ENCODE measurements at regions not wholly inside any gene's neighbourhood (a gene's known extent, or its start where the extent isn't known, plus 50 kb on each side); places are given as distances from the start of the nearest gene placed in this dataset.

GRCh38 chr5:115022303-115022702 lies 147.4 kb downstream of the TRIM36 start:
- H3K4me1 Mint-ChIP-seq (ENCODE audit: unreplicated experiment), result no peaks in the 10 kb centered on the region
- no peaks in the 10 kb centered on the region for H3K36me3 Mint-ChIP-seq
- no peak overlapping the region for H3K4me3 Mint-ChIP-seq
- H3K27me3 Mint-ChIP-seq, result peaks cover 11% of the 10 kb centered on the region
- TF ChIP-seq, protein P1, sequence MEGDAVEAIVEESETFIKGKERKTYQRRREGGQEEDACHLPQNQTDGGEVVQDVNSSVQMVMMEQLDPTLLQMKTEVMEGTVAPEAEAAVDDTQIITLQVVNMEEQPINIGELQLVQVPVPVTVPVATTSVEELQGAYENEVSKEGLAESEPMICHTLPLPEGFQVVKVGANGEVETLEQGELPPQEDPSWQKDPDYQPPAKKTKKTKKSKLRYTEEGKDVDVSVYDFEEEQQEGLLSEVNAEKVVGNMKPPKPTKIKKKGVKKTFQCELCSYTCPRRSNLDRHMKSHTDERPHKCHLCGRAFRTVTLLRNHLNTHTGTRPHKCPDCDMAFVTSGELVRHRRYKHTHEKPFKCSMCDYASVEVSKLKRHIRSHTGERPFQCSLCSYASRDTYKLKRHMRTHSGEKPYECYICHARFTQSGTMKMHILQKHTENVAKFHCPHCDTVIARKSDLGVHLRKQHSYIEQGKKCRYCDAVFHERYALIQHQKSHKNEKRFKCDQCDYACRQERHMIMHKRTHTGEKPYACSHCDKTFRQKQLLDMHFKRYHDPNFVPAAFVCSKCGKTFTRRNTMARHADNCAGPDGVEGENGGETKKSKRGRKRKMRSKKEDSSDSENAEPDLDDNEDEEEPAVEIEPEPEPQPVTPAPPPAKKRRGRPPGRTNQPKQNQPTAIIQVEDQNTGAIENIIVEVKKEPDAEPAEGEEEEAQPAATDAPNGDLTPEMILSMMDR (conservative IDR thresholded peaks at IDR 0.05), result no peak
- H3K27ac Mint-ChIP-seq, result no peak overlapping the region
- no peaks in the 10 kb centered on the region for H3K9me3 Mint-ChIP-seq
- DNase-seq (ENCODE audit: extremely low spot score, unreplicated experiment), result no peak

DNA sequence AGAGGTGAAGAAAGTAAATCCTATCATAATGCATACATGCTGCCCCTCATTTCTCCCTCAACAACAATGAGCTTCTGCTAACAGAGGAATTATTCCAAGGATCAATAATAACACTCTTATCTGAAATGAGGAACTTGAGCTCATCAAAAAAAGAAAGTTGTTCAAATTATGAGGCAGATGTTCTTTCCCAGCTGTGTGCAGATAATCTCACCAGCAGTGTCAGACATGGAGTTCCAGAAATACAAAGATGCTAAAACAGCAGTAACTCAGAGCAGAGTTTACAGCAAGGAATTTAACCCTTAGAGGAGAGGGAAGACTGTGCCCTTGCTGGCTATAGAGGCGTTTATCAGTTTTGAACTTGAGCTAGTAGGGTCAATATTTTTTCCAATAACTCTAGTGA lies 153.1 kb downstream of the TRIM36 start:
- Mint-ChIP-seq H3K4me1 (ENCODE audit: unreplicated experiment) (no peaks in the 10 kb centered on the region), H3K27me3 (peaks cover under 1% of the 10 kb centered on the region), H3K36me3 (no peaks in the 10 kb centered on the region), H3K9me3 (no peaks in the 10 kb centered on the region), H3K4me3 (no peak overlapping the region), H3K27ac (no peak overlapping the region)
- DNase-seq (ENCODE audit: extremely low spot score, unreplicated experiment), result no peak
- TF ChIP-seq, protein P1 (conservative IDR thresholded peaks at IDR 0.05), result no peak

GRCh38 chr5:114999176-114999575 lies 170.5 kb downstream of the TRIM36 start:
- Mint-ChIP-seq H3K27me3 (peaks cover 4% of the 10 kb centered on the region), H3K27ac (no peak overlapping the region), H3K4me3 (no peak overlapping the region), H3K36me3 (no peaks in the 10 kb centered on the region), H3K9me3 (peaks cover 4% of the 10 kb centered on the region), H3K4me1 (ENCODE audit: unreplicated experiment) (no peaks in the 10 kb centered on the region)
- TF ChIP-seq, protein P1 (conservative IDR thresholded peaks at IDR 0.05), result no peak
- no peak for DNase-seq (ENCODE audit: extremely low spot score, unreplicated experiment)

GRCh38 chr5:114989512-114989911 lies 180.2 kb downstream of the TRIM36 start:
- Mint-ChIP-seq H3K4me1 (ENCODE audit: unreplicated experiment) (no peaks in the 10 kb centered on the region), H3K27me3 (no peaks in the 10 kb centered on the region), H3K27ac (no peak overlapping the region), H3K4me3 (no peak overlapping the region), H3K36me3 (no peaks in the 10 kb centered on the region), H3K9me3 (no peaks in the 10 kb centered on the region)
- TF ChIP-seq, protein P1 (conservative IDR thresholded peaks at IDR 0.05), result no peak
- DNase-seq (ENCODE audit: extremely low spot score, unreplicated experiment), result no peak

- Mint-ChIP-seq H3K27me3 (no peaks in the 10 kb centered on the region), H3K27ac (no peak overlapping the region), H3K4me3 (no peak overlapping the region), H3K36me3 (no peaks in the 10 kb centered on the region), H3K9me3 (no peaks in the 10 kb centered on the region), H3K4me1 (ENCODE audit: unreplicated experiment) (no peaks in the 10 kb centered on the region)
- TF ChIP-seq, protein P1 (conservative IDR thresholded peaks at IDR 0.05), result no peak
- DNase-seq (ENCODE audit: extremely low spot score, unreplicated experiment), result no peak
Measured at GRCh38 chr5:114988096-114988495, 181.6 kb downstream of the TRIM36 start.

GRCh38 chr5:114984796-114985195 lies 184.9 kb downstream of the TRIM36 start:
- no peak overlapping the region for H3K4me3 Mint-ChIP-seq
- H3K36me3 Mint-ChIP-seq, result no peaks in the 10 kb centered on the region
- no peak for DNase-seq (ENCODE audit: extremely low spot score, unreplicated experiment)
- H3K27me3 Mint-ChIP-seq, result no peaks in the 10 kb centered on the region
- no peak overlapping the region for H3K27ac Mint-ChIP-seq
- no peaks in the 10 kb centered on the region for H3K4me1 Mint-ChIP-seq (ENCODE audit: unreplicated experiment)
- TF ChIP-seq, protein P1 (conservative IDR thresholded peaks at IDR 0.05), result no peak
- H3K9me3 Mint-ChIP-seq, result no peaks in the 10 kb centered on the region
